ENCODE measurements at regions not wholly inside any gene's neighbourhood (a gene's known extent, or its start where the extent isn't known, plus 50 kb on each side); places are given as distances from the start of the nearest gene placed in this dataset.

- no peak for DNase-seq (ENCODE audit: low read depth)
These were observed 68.7 kb upstream of the PTCSC3 start for GRCh38 chr14:36245223-36245622.

GRCh38 chr14:36243183-36243582, 66.7 kb upstream of the PTCSC3 start:
- no peak for DNase-seq (ENCODE audit: low read depth)

- no peak for DNase-seq (ENCODE audit: low read depth)
These were observed 64.7 kb upstream of the PTCSC3 start for GRCh38 chr14:36241183-36241582.

GRCh38 chr14:36238666-36239363, 62.3 kb upstream of the PTCSC3 start:
- peak; percentile 16 for DNase-seq (ENCODE audit: low read depth)

GRCh38 chr14:36233217-36233616, 56.7 kb upstream of the PTCSC3 start:
- DNase-seq (ENCODE audit: low read depth): no peak

- no peak for DNase-seq (ENCODE audit: low read depth)
These were observed 52.7 kb upstream of the PTCSC3 start for GRCh38 chr14:36229262-36229661.

GRCh38 chr14:36227802-36228201, 51.3 kb upstream of the PTCSC3 start:
- DNase-seq (ENCODE audit: low read depth): peak; percentile 10

- no peak for DNase-seq (ENCODE audit: low read depth)
These were observed 50.8 kb upstream of the PTCSC3 start for GRCh38 chr14:36227344-36227743.
